ENCODE measurements at regions not wholly inside any gene's neighbourhood (a gene's known extent, or its start where the extent isn't known, plus 50 kb on each side); places are given as distances from the start of the nearest gene placed in this dataset.

GRCh38 chr5:74421377-74421776 is 219.2 kb downstream of the ENC1 start:
- H3K9me3 ChIP-seq (ENCODE audit: control insufficient read depth in 5 of 5, low read length in 5 of 5) = no peaks in the 10 kb centered on the region
- H3K27ac ChIP-seq (ENCODE audit: low read depth, low read length) = no peak overlapping the region
- no peak overlapping the region for H3K4me3 ChIP-seq (ENCODE audit: low read depth in 1 of 5, low read length in 5 of 5)
- no peaks in the 10 kb centered on the region for H3K27me3 ChIP-seq (ENCODE audit: control insufficient read depth in 5 of 5, insufficient read depth in 4 of 5, low read length in 5 of 5)
- H3K36me3 ChIP-seq (ENCODE audit: control insufficient read depth in 5 of 5, insufficient read depth in 5 of 5, low read length in 5 of 5) = no peaks in the 10 kb centered on the region
- H3K9ac ChIP-seq (ENCODE audit: low read length in 5 of 5) = no peak overlapping the region
- peaks cover 0 to 19% (median 8%) of the 10 kb centered on the region in 5 donors for H3K4me1 ChIP-seq (ENCODE audit: control insufficient read depth in 5 of 5, insufficient read depth in 5 of 5, low read length in 5 of 5)

GRCh38 chr5:74420947-74421346 is 219.6 kb downstream of the ENC1 start:
- Histone ChIP-seq H3K36me3 (ENCODE audit: control insufficient read depth in 5 of 5, insufficient read depth in 5 of 5, low read length in 5 of 5) (no peaks in the 10 kb centered on the region), H3K9me3 (ENCODE audit: control insufficient read depth in 5 of 5, low read length in 5 of 5) (no peaks in the 10 kb centered on the region), H3K4me3 (ENCODE audit: low read depth in 1 of 5, low read length in 5 of 5) (no peak overlapping the region), H3K27me3 (ENCODE audit: control insufficient read depth in 5 of 5, insufficient read depth in 4 of 5, low read length in 5 of 5) (no peaks in the 10 kb centered on the region), H3K27ac (ENCODE audit: low read depth, low read length) (no peak overlapping the region), H3K9ac (ENCODE audit: low read length in 5 of 5) (no peak overlapping the region), H3K4me1 (ENCODE audit: control insufficient read depth in 5 of 5, insufficient read depth in 5 of 5, low read length in 5 of 5) (peaks cover 0 to 19% (median 8%) of the 10 kb centered on the region in 5 donors)

GRCh38 chr5:74420220-74420619 is 220.3 kb downstream of the ENC1 start:
- Histone ChIP-seq H3K4me3 (ENCODE audit: low read depth in 1 of 5, low read length in 5 of 5) (no peak overlapping the region), H3K36me3 (ENCODE audit: control insufficient read depth in 5 of 5, insufficient read depth in 5 of 5, low read length in 5 of 5) (no peaks in the 10 kb centered on the region), H3K4me1 (ENCODE audit: control insufficient read depth in 5 of 5, insufficient read depth in 5 of 5, low read length in 5 of 5) (peaks cover 2 to 19% (median 11%) of the 10 kb centered on the region in 5 donors), H3K9ac (ENCODE audit: low read length in 5 of 5) (no peak overlapping the region), H3K27me3 (ENCODE audit: control insufficient read depth in 5 of 5, insufficient read depth in 4 of 5, low read length in 5 of 5) (no peaks in the 10 kb centered on the region), H3K9me3 (ENCODE audit: control insufficient read depth in 5 of 5, low read length in 5 of 5) (no peaks in the 10 kb centered on the region), H3K27ac (ENCODE audit: low read depth, low read length) (no peak overlapping the region)

GRCh38 chr5:74419468-74419867 is 221.1 kb downstream of the ENC1 start:
- Histone ChIP-seq H3K9me3 (ENCODE audit: control insufficient read depth in 5 of 5, low read length in 5 of 5) (no peaks in the 10 kb centered on the region), H3K27me3 (ENCODE audit: control insufficient read depth in 5 of 5, insufficient read depth in 4 of 5, low read length in 5 of 5) (no peaks in the 10 kb centered on the region)

GRCh38 chr5:74418709-74419108 is 221.8 kb downstream of the ENC1 start:
- Histone ChIP-seq H3K9ac (ENCODE audit: low read length in 5 of 5) (no peak overlapping the region), H3K27ac (ENCODE audit: low read depth, low read length) (no peak overlapping the region), H3K4me1 (ENCODE audit: control insufficient read depth in 5 of 5, insufficient read depth in 5 of 5, low read length in 5 of 5) (peaks cover 2 to 11% (median 7%) of the 10 kb centered on the region in 5 donors), H3K4me3 (ENCODE audit: low read depth in 1 of 5, low read length in 5 of 5) (no peak overlapping the region), H3K9me3 (ENCODE audit: control insufficient read depth in 5 of 5, low read length in 5 of 5) (no peaks in the 10 kb centered on the region), H3K36me3 (ENCODE audit: control insufficient read depth in 5 of 5, insufficient read depth in 5 of 5, low read length in 5 of 5) (no peaks in the 10 kb centered on the region), H3K27me3 (ENCODE audit: control insufficient read depth in 5 of 5, insufficient read depth in 4 of 5, low read length in 5 of 5) (no peaks in the 10 kb centered on the region)

More at GRCh38 chr5:74419468-74419867, 221.1 kb downstream of the ENC1 start:
- Histone ChIP-seq H3K4me1 (ENCODE audit: control insufficient read depth in 5 of 5, insufficient read depth in 5 of 5, low read length in 5 of 5) (peaks cover 2 to 15% (median 11%) of the 10 kb centered on the region in 5 donors), H3K36me3 (ENCODE audit: control insufficient read depth in 5 of 5, insufficient read depth in 5 of 5, low read length in 5 of 5) (no peaks in the 10 kb centered on the region), H3K9ac (ENCODE audit: low read length in 5 of 5) (no peak overlapping the region), H3K4me3 (ENCODE audit: low read depth in 1 of 5, low read length in 5 of 5) (no peak overlapping the region), H3K27ac (ENCODE audit: low read depth, low read length) (no peak overlapping the region)

- H3K27ac ChIP-seq (ENCODE audit: low read depth, low read length) = no peak overlapping the region
- no peaks in the 10 kb centered on the region for H3K9me3 ChIP-seq (ENCODE audit: control insufficient read depth in 5 of 5, low read length in 5 of 5)
- H3K4me1 ChIP-seq (ENCODE audit: control insufficient read depth in 5 of 5, insufficient read depth in 5 of 5, low read length in 5 of 5) = peaks cover 3 to 11% (median 7%) of the 10 kb centered on the region in 5 donors
- no peak overlapping the region for H3K9ac ChIP-seq (ENCODE audit: low read length in 5 of 5)
- H3K36me3 ChIP-seq (ENCODE audit: control insufficient read depth in 5 of 5, insufficient read depth in 5 of 5, low read length in 5 of 5) = no peaks in the 10 kb centered on the region
- no peaks in the 10 kb centered on the region for H3K27me3 ChIP-seq (ENCODE audit: control insufficient read depth in 5 of 5, insufficient read depth in 4 of 5, low read length in 5 of 5)
- no peak overlapping the region for H3K4me3 ChIP-seq (ENCODE audit: low read depth in 1 of 5, low read length in 5 of 5)
These were observed 222.3 kb downstream of the ENC1 start for GRCh38 chr5:74418261-74418660.

- Histone ChIP-seq H3K4me1 (ENCODE audit: control insufficient read depth in 5 of 5, insufficient read depth in 5 of 5, low read length in 5 of 5) (peaks cover 0 to 3% (median 2%) of the 10 kb centered on the region in 5 donors), H3K9ac (ENCODE audit: low read length in 5 of 5) (no peak overlapping the region), H3K27me3 (ENCODE audit: control insufficient read depth in 5 of 5, insufficient read depth in 4 of 5, low read length in 5 of 5) (no peaks in the 10 kb centered on the region), H3K9me3 (ENCODE audit: control insufficient read depth in 5 of 5, low read length in 5 of 5) (no peaks in the 10 kb centered on the region), H3K27ac (ENCODE audit: low read depth, low read length) (no peak overlapping the region), H3K36me3 (ENCODE audit: control insufficient read depth in 5 of 5, insufficient read depth in 5 of 5, low read length in 5 of 5) (no peaks in the 10 kb centered on the region), H3K4me3 (ENCODE audit: low read depth in 1 of 5, low read length in 5 of 5) (no peak overlapping the region)
These were observed 224.8 kb downstream of the ENC1 start for GRCh38 chr5:74415695-74416102.

- Histone ChIP-seq H3K9me3 (ENCODE audit: control insufficient read depth in 5 of 5, low read length in 5 of 5) (no peaks in the 10 kb centered on the region), H3K36me3 (ENCODE audit: control insufficient read depth in 5 of 5, insufficient read depth in 5 of 5, low read length in 5 of 5) (no peaks in the 10 kb centered on the region), H3K27me3 (ENCODE audit: control insufficient read depth in 5 of 5, insufficient read depth in 4 of 5, low read length in 5 of 5) (no peaks in the 10 kb centered on the region), H3K4me3 (ENCODE audit: low read depth in 1 of 5, low read length in 5 of 5) (no peak overlapping the region), H3K9ac (ENCODE audit: low read length in 5 of 5) (no peak overlapping the region), H3K27ac (ENCODE audit: low read depth, low read length) (no peak overlapping the region), H3K4me1 (ENCODE audit: control insufficient read depth in 5 of 5, insufficient read depth in 5 of 5, low read length in 5 of 5) (peaks cover 2 to 9% (median 7%) of the 10 kb centered on the region in 5 donors)
These were observed 226.3 kb downstream of the ENC1 start for GRCh38 chr5:74414228-74414627.

GRCh38 chr5:74413403-74414048 is 227.0 kb downstream of the ENC1 start:
- Histone ChIP-seq H3K9ac (ENCODE audit: low read length in 5 of 5) (no peak overlapping the region), H3K4me1 (ENCODE audit: control insufficient read depth in 5 of 5, insufficient read depth in 5 of 5, low read length in 5 of 5) (peaks cover 2 to 15% (median 9%) of the 10 kb centered on the region in 5 donors), H3K4me3 (ENCODE audit: low read depth in 1 of 5, low read length in 5 of 5) (no peak overlapping the region), H3K27me3 (ENCODE audit: control insufficient read depth in 5 of 5, insufficient read depth in 4 of 5, low read length in 5 of 5) (no peaks in the 10 kb centered on the region), H3K36me3 (ENCODE audit: control insufficient read depth in 5 of 5, insufficient read depth in 5 of 5, low read length in 5 of 5) (no peaks in the 10 kb centered on the region), H3K27ac (ENCODE audit: low read depth, low read length) (no peak overlapping the region), H3K9me3 (ENCODE audit: control insufficient read depth in 5 of 5, low read length in 5 of 5) (no peaks in the 10 kb centered on the region)

GRCh38 chr5:74412066-74412465 is 228.5 kb downstream of the ENC1 start:
- no peaks in the 10 kb centered on the region for H3K36me3 ChIP-seq (ENCODE audit: control insufficient read depth in 5 of 5, insufficient read depth in 5 of 5, low read length in 5 of 5)
- H3K27me3 ChIP-seq (ENCODE audit: control insufficient read depth in 5 of 5, insufficient read depth in 4 of 5, low read length in 5 of 5) = no peaks in the 10 kb centered on the region
- no peaks in the 10 kb centered on the region for H3K9me3 ChIP-seq (ENCODE audit: control insufficient read depth in 5 of 5, low read length in 5 of 5)
- no peak overlapping the region for H3K4me3 ChIP-seq (ENCODE audit: low read depth in 1 of 5, low read length in 5 of 5)
- H3K27ac ChIP-seq (ENCODE audit: low read depth, low read length) = no peak overlapping the region
- peaks cover 2 to 29% (median 19%) of the 10 kb centered on the region in 5 donors for H3K4me1 ChIP-seq (ENCODE audit: control insufficient read depth in 5 of 5, insufficient read depth in 5 of 5, low read length in 5 of 5)
- no peak overlapping the region for H3K9ac ChIP-seq (ENCODE audit: low read length in 5 of 5)

Measured in subcutaneous abdominal adipose tissue (tissue), 5 donors.